T-helper 2 cell treated with Interferon-gamma antibody and Interleukin-4, amounts not matched to agents 100 ng/mL and 5 ng/mL, for 36 hours (primary cell): ENCODE measurements at regions not wholly inside any gene's neighbourhood (a gene's known extent, or its start where the extent isn't known, plus 50 kb on each side); places are given as distances from the start of the nearest gene placed in this dataset.

Experiments
- intact Hi-C: fragments of 100-400 bp; cut with micrococcal nuclease; formaldehyde crosslinking; loops from one replicate; pipeline ENCODE4 v1.15.1; 2023

DNA sequence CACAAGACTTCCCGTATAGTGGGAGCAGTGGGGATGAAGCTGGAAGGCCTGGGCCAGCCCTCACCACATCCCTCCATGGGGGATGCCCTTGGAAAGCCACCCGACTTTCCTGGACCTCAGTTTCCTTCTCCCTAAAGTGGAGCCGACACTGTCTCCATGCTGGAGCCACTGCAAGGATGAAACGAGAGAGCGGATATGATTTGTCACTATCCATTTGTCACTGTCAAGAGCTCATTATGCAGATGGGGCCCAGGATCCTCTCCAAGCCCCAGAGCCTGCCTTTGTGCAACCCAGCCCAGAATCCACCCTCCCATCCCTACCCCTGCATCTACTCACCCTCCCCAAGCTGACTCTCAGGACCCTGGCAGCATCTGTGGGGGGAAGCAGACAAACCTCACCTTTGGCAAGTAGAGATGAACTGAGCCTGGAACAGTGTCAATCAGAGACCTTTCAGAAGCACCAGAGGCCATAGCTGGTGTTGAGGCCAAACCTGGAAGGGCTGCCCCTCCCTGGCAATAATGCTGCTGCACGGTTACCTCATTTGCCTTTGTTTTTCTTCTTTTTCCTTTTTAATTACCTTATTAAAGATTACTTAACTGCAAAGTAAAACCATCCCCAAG, 287.7 kb upstream of the RTL1 start:
- intact Hi-C loops: no loop called here

DNA sequence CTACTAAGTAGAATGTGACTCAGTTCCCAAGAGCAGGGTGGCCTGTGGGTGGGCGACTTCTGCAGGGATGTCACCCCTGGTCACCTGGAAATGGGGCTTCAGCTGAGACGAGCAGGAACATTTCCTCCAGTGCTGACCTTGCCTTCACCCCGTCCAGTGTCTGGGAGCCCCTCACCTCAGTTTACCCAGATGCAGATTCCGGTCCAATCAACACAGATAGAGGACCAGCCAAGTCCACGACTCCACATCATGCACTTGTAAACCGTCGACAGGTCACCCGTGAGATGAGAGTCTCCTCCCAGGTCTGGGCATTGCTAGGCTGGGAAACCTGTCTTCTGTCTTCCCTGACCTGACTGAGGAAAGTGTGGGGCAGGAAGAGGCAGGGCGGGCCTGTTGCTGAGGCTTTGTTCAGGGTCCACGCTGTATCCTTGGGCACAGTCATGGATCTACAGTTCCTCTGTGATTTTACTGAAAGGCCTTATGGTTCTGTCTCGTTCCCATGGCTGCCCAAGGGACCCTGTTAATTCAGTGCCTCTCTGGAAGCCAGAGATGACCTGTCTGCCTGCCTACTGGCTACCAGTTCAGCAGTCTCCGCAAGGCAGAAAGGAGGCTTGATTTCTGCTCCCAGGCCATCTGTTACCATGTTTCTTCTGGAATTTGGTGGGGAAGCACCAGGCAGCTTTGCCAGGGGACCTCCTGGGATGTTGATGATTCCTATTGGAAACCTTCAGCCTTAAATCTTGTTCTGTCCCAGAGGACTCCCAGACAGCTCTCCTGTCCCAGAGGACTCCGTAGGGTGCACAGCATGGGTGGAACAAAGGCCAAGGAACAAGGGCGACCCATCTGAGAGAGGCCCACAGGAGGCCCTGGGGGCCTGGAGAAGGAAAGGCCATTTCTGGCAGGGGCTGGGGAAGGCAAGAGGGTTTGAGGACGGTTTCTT, 288.5 kb upstream of the RTL1 start:
- intact Hi-C loops: no loop called here

DNA sequence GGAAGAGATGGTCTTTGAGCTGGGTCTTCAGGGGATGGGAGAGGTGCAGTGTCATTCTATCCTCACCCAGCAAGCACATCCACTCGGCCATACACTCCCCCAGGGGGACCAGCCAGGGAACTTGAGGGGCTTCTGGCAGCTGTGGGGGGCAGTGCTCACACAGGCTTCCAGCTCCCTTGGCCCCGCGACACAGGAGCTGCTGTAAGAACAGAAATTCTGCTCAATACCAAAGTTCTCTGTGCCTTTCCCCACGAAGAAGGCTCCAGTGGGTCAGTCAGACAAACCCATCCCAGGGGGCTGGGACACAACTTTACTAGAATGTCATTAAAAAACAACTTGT, 289.1 kb upstream of the RTL1 start:
- intact Hi-C loops: no loop called here

DNA sequence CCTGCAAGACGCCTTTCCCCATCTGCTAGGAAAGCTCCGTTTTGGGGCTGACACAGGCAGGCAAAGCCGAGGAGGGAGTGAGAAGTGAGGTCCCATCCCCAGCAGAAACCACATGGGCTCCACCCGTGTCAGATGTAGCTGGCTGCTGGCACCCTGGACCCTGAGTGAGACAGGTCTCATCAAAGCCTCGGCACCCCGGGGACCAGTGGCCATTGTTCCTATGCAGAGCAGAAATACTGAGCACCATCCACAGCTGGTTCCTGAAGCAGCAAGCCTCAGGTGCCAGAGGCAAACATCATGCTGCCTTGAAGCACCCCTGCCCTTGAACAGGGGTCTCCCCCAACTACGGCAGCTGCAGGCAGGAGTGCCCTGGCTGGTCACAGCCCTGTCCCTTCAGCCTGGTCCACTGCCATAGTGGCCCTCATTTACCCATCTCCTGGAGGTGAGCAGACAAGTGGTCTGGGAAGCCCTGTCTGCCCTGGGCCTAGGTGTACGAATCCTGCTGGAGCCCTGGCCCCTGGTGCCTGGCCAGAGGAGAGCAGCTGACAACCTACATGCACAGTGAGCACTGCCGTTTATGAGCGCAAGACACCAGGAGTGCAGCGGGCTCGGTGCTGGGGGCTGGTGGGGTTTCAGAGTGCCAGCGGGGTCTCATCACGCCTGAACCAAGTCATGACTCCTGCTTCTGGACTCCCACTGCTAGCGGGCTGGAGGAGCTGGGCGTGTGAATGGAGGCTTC, 289.8 kb upstream of the RTL1 start:
- intact Hi-C loops: no loop called here

DNA sequence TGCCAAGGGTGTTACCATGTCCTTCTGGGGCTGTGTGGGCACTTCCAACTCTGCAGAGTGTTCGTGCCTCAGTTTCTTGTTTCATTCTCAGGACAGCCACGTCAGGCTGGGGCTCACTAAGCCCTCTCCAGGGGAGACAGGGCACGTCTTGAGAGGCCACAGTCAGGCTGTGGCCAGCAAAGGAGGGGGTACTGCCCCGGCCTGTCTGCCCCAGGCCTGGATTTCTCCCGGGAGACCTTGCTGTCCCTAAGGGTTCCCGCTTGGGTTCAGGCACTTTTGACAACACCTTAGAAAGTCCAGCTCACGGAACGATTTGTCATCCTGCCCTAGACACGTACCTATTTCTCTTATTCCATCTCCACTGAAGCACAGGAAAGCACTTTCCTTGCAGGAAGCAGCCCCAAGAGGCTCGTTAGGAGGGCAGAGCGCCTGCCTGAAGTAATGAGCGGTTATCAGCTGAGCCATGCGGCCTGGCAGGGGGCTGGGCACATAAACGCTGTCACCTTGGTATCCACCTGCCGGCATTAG, 290.4 kb upstream of the RTL1 start:
- intact Hi-C loops: no loop called here

DNA sequence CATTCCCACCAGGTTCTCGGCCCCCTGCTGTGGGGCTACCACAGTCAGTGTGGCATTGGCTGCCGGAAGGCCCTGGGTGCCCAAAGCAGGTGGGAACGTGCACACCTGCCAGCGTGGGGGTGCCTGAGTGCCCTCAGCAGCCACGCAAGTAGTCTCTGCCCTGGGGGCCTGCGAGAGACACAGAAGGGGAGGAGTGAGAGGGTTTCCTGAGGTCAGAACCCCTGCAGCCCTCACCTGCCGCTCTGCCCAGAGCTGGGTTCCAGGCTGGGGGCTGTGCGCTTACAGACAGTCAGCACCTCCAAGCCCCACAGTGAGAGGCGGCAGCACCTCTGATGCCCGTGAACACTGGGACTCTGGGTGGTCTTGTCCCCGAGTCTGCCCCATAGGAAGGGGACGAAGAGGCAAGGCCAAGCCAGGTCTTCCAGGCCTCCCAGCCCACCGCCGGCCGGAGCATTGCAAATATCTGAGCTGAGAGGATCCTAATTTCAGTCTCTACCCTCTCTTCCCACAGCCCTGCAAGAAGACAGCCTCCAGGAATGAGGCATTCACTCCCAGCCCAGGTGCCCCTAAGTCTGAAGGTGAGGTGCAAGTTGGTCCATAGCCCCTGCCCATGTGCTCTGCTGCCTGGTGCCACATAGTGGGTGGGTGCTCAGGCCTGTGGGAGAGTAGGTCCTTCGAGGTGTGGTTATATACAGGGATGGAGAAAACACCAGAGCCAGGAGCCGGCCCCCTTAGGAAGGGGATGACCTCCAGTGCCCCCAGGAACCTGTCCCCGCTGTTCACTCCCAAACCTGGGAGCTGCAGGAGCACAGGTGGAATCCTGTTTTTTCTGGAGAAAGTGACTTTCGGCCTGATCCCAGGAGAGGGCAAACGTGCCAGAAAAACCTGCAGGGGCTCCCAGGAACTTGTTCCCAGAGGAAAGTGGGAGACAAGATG, 291.1 kb upstream of the RTL1 start:
- intact Hi-C loops: no loop called here

DNA sequence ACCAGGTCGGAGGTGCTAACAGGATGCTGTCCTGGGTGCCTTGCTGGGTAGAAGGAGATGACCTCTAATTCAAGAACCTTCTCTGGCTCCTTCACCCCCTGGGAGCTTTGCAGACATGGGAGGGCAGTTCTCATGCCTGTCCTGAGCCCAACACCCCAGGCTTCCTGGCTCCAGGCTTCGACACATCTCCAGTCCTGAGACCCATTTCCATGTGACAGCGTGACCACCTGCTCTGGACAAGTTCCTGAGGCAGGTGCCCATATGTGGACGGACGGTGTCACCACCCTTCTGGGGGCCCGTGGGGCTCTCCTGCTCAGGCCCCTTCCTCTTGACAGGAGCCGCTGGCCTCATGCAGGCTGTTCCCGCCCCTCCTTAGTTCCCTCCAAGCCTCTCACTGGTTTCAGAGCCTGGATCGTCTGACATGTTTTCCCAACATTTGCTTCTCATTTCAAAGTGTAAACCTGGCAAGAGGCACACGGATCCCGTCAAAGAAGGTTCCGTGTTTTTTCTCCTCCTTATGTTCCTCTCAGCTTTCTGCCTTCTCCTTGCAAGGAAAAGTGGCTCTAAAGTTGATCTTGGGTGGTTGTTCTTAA, 291.9 kb upstream of the RTL1 start:
- intact Hi-C loops: no loop called here

DNA sequence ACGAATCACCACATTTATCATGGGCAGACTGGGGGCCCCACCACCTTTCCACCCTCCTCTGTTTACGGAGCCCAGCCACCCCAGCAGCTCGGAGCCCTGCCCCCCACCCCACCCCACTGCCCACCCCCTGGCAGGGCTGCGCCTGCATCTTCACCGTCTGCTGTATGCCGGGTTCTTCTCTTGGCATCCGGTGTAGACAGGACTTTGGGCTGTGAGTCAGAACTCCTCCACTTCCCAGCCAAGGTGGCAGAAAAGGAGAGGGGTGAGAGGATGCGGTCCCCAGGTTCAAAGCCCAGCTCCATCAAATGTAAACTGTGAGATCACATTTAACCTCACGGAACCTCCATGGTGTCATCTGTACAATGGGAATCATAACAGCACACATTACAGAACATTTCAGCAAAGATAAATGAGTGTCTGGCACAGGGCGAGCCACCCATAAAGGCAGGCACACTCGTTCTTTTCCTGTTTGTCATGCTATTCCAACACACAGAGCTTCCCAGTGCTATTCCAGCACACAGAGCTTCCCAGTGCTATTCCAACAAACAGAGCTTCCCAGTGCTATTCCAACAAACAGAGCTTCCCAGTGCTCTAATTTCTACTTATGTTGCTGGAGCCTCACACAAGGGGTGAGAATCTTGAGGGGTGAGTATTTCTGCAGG, 292.7 kb upstream of the RTL1 start:
- intact Hi-C loops: no loop called here

DNA sequence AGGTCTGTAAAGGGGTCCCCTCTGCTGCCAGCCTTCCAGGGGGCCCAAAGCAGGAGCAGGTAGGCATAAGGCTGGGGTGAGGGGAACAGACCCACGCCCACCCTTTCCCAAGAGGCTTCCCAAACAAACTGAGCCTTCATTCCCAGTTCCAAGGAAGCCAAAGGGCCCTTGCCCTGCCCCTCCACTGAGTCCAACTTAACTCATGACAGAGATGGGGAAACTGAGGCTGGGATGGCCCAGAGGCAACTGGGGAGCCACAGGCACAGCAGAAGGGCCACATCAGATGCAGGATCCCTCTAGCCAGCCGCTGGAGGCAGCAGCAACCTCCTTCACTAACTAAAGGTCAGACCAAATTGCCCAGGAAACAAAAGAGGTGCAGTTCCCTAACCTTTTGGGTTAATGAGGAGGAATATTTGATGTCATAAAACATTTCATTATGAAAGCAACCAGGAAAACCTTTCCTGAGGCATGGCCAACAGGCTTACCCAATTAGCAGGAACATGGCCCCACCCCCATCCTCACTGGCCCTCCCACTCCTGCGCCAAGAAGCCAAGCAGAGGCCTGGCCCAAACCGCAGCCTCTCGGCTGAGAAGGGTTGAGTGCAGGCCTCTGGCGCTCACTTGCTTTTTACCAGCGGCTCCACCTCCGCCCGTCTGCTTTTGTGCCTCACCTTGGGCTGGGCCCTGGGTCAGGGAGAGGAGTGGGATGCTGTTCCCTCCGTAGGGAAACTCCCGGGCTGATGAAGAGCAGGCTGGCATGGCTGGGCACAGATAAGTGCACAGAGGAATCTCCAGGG, 293.5 kb upstream of the RTL1 start:
- intact Hi-C loops: no loop called here

DNA sequence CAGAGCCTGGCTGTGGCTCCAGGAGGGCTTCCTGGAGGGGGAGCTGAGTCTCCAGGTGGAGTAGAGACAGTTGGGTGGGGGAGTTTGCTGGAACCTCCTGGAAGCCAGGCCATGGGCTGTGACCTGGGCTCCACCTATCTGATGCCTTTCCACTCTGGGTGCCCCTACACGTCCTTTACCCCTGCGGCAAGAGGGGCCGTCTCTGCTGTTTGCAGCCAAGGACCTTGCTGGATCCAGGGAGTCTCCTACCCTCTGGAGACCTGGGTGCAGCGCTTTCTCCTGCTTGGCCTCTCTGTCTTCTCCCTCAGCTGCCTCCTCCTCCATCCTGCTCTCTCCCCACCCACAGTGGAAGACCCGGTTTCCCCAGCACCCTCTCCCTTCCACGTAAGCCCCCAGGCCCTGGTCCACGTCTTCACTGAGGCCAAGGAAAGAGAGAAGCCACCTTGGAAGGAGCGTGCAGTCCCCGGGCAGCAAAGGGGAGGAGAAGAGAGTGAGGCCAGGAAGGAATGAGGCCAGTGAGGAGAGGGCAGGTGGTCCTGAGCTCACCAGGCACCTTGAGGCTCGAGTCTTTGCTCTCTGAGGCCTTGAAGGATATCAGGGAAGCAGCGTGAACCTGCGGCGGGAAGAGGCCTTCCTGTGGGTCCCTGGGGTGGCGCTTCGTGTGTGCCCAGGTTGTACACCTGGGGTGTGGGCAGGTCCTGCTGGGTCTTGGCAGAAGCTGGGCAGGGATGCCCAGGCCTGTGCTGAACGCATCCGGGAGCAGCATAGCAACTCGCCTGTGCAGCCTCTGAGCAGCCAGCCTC, 294.3 kb upstream of the RTL1 start:
- intact Hi-C loops: no loop called here

DNA sequence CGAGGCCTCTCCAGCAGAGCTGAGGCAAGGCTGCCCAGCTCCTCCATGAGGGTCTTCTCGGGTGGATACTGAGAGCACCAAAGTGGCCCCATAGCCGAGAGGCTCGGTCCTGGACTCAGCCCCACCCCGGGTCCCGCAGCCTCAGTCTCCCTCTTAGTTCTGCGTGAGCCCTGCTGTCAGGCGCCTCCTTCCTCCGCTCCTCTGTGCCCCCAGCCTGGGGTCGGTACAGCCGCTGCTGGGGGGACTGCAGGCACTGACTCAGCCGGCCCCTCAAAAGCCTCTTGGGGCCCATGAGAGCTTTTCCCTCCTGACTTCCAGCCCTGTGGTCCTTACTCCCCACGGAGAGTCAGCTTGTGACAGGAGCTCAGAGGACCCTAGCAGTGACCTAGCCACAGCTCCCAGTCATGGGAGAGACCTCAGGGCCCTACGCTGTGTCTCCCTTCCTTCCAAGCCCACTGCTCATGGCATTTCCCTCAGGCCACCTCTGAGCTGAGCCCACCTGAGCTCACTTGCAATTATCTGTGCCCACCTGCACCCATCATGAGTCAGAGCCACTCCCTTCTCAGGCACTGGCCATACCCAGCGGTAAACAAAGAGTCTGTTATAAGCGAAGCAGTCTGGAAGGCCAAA, 295.0 kb upstream of the RTL1 start:
- intact Hi-C loops: no loop called here

DNA sequence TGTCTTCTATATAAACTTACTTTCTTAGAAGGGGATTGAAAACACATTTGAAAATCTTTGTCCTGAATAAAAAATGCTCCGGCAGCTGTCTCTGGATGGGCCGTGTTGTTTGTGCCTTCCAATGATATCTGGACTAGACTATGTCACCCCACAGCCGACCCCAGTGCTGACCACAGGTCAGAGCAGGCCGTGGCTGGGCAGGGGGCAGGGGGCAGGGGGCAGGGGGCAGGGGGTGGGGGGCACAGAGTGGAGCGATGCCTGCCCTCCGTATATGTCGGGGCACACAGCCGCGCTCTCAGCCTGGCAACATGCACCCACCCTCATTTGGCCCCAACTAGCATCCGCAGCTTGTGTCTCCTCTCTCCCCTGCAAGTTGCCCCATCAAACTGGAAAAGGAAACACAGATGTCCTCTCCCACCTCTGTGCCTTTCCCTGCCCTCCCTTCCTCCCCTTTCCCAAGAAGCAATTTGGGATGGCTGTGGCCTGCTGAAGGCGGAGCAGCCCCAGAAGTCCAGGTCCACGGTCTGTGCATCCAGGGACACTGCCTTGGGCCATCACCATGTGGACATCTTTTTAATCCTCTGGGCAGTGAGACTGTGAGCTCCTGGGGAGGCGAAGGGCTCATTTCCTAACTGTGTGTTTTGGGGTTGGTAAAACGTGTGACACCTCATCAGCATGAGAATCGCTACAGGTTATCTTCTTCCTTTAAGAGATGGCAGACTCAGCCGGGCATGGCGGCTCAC, 295.7 kb upstream of the RTL1 start:
- intact Hi-C loops: no loop called here

DNA sequence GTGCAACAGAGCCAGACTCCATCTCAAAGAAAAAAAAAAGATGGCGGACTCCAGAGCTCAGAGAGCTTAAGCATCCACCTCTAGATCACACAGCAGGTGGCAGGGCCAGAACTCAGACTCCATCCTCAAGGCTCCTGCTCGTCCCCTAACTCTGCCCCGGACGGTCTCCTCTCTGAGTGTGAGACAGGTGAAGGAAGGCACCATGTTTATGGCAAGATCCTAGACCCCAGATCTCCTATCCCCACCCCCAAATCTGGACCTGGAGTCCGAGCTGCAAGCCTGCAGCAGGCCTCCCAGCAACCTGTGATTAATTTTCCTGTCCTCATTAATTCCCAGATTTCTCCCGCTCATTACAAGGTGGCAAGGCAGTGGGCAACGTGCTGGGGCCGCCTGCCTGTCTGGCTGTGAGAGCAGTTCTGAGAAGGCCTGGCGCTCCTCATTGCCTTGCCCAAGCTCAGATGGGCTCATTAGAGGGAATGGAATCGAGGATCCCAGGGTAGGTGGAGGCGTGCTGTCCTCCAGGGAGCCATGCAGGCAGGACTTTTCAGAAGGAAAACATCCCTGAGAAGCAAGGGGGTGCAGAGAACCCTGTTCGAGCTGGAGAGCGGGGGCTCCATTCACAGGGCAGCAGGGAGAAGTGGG, 296.6 kb upstream of the RTL1 start:
- intact Hi-C loops: no loop called here

DNA sequence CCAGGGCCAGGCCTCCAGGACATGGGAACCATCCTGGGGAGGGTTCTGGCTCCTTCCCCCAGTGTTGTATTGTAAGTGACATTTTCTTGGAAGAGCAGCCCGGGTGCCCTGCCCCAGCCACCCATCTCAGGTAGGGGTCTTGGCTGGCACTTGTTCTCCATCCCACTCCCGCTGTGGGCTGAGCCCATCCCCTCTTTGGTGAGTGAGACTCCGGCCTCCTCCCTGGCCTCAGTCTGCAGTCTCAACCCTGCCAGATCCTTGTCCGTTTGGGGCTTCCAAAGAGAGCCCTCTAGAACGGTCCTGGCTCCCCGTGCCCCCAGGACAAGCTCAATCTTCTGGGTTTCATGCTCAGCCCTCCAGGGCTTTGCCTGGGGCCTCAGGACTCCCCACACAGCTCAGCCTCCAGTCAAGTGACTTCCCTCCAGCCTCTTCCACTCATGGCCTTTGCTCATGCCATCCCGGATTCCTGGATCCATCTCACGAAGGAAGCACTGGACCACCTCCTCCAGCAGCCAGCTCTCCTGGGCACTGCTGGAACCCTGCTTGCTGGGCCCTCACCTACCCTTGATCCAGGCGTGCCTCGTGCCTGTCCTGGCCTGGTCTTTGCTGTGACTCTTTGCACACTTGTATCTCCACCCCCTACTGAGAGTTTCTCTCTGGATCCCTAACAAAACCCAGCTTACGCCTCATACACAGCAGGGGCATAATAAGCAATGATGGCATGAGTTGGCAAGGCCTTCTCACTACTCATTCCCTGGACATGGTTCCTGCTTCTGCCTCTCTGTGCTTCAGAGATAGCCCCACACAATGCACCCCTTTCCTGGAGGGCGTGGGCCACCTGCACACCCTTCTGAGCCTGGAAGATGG, 297.4 kb upstream of the RTL1 start:
- intact Hi-C loops: no loop called here

DNA sequence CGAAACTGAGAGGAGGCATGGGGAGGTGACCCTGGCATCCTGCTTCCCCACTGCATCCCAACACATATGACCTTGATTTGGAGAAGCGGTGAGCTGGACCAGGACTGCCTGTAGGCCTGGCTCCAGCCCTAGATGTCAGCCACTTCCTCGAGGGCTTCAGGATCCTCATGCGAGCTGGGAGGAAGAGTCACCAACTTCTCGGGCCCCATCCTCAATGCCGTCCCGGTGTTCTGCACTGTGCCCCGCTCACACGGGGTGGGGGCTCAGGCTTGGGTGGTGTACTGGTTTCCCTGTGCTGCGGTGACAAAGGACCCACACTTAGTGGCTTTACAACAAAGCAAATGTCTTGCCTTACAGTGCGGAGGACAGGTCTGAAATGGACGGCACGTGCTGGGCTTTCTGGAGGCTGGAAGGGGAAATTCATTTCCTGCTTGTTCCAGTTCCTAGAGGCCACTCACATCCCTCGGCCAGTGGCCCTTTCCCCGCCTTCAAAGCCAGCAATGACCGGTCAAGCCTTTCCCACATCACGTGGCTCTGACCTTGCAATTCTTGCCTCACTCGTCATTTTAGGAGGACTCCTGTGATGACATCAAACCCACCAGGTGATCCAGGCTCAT, 298.1 kb upstream of the RTL1 start:
- intact Hi-C loops: no loop called here
